Duodenal mucosa (tissue), 2 donors: ENCODE measurements at regions not wholly inside any gene's neighbourhood (a gene's known extent, or its start where the extent isn't known, plus 50 kb on each side); places are given as distances from the start of the nearest gene placed in this dataset.

Experiments
- H3K27ac ChIP-seq: one replicate; pipeline ENCODE4 v1.7.0; 2013; ENCODE audit warnings: low read depth, low read length
- H3K27me3 ChIP-seq, 2 donors: one replicate each; pipeline ENCODE4 v1.7.0; 2013; ENCODE audit warnings: low read length in 2 of 2, control low read depth in 1 of 2; ENCODE audit not compliant: insufficient read depth in 2 of 2, control insufficient read depth in 1 of 2
- H3K36me3 ChIP-seq, 2 donors: one replicate each; pipeline ENCODE4 v1.7.0; 2013; ENCODE audit warnings: low read length in 2 of 2, control low read depth in 1 of 2; ENCODE audit not compliant: insufficient read depth in 2 of 2, control insufficient read depth in 1 of 2
- H3K4me1 ChIP-seq, 2 donors: one replicate each; pipeline ENCODE4 v1.7.0; 2013; ENCODE audit warnings: low read length in 2 of 2, control low read depth in 1 of 2; ENCODE audit not compliant: insufficient read depth in 2 of 2, control insufficient read depth in 1 of 2
- H3K4me3 ChIP-seq, 2 donors: one replicate each; pipeline ENCODE4 v1.7.0; 2013; ENCODE audit warnings: low read length in 2 of 2, low read depth in 1 of 2
- H3K9ac ChIP-seq, 2 donors: one replicate each; pipeline ENCODE4 v1.7.0; 2013; ENCODE audit warnings: low read length in 2 of 2, low read depth in 1 of 2
- H3K9me3 ChIP-seq, 2 donors: one replicate each; pipeline ENCODE4 v1.7.0; 2013; ENCODE audit warnings: low read length in 2 of 2, control low read depth in 1 of 2; ENCODE audit not compliant: control insufficient read depth in 1 of 2

GRCh38 chr20:51306081-51306480 lies 236.4 kb downstream of the NFATC2 start:
- Histone ChIP-seq H3K9ac (no peak overlapping the region), H3K4me1 (peaks cover 9 to 13% of the 10 kb centered on the region in 2 donors), H3K4me3 (no peak overlapping the region), H3K27ac (no peak overlapping the region), H3K27me3 (no peaks in the 10 kb centered on the region), H3K36me3 (no peaks in the 10 kb centered on the region), H3K9me3 (peaks cover 0 to 2% of the 10 kb centered on the region in 2 donors)

DNA sequence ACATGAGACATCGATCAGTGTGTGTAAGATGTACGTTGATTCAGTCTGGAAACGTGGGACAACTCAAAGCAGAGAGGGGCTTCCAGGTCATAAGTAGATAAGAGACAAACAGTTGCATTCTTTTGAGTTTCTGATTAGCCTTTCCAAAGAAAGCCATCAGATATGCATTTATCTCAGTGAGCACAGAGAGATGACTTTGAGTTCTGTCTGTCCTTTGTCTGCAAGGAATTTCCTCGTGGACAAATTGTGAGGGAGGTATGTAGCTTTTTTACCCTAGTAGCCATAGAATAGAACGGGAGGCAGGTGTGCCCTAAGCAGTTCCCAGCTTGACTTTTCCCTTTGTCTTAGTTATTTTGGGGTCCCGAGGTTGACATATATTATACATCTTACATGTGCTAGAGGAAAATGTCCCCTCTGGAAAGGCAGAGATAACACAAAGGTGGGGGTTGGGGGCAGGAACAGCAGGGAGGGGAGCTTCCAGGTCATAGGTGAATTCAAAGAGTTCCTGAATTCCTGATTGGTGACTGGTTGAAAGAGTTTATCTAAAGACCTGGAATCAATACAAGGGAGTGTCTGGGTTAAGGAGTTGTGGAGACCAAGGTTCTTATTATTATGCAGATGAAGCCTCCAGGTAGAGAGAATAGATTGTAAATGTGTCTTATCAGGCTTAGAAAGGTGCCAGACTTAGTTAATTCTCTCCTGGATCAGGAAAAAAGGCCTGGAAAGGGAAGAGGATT lies 237.0 kb downstream of the NFATC2 start:
- Histone ChIP-seq H3K27me3 (no peaks in the 10 kb centered on the region), H3K4me3 (no peak overlapping the region), H3K4me1 (peaks cover 9 to 13% of the 10 kb centered on the region in 2 donors), H3K36me3 (no peaks in the 10 kb centered on the region), H3K27ac (no peak overlapping the region), H3K9ac (no peak overlapping the region), H3K9me3 (peaks cover 0 to 2% of the 10 kb centered on the region in 2 donors)

- H3K4me1 ChIP-seq = peaks cover 9 to 13% of the 10 kb centered on the region in 2 donors
- no peak overlapping the region for H3K27ac ChIP-seq
- no peak overlapping the region for H3K4me3 ChIP-seq
- H3K9ac ChIP-seq = no peak overlapping the region
- H3K9me3 ChIP-seq = peaks cover 2 to 5% of the 10 kb centered on the region in 2 donors
- H3K36me3 ChIP-seq = no peaks in the 10 kb centered on the region
- no peaks in the 10 kb centered on the region for H3K27me3 ChIP-seq
These were observed 238.5 kb downstream of the NFATC2 start for GRCh38 chr20:51303731-51304670.

- no peaks in the 10 kb centered on the region for H3K36me3 ChIP-seq
- peaks cover 2 to 3% of the 10 kb centered on the region in 2 donors for H3K4me1 ChIP-seq
- no peak overlapping the region for H3K9ac ChIP-seq
- H3K4me3 ChIP-seq = no peak overlapping the region
- no peak overlapping the region for H3K27ac ChIP-seq
- no peaks in the 10 kb centered on the region for H3K27me3 ChIP-seq
- H3K9me3 ChIP-seq = peaks cover 2 to 5% of the 10 kb centered on the region in 2 donors
These were observed 241.5 kb downstream of the NFATC2 start for GRCh38 chr20:51301026-51301425.

DNA sequence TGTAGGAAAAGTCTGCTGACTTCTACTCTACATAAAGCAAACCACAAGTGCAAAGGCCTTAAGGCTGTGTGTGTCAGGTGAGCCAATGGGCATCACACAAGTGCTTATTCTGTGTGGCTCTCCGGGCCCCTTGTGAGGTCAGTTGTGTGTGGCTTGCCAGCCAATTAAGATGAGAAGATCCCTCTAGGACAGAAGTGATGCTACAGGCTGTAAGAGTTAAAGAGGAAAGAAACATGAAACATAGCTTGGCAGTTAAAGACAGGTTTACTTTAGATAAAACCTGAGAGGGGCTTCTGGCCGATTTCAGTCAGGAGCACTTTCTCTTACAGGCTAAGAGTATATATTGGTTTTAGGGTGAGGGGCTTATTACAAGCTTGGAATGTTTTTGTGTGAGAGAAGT lies 242.4 kb downstream of the NFATC2 start:
- no peaks in the 10 kb centered on the region for H3K4me1 ChIP-seq
- no peaks in the 10 kb centered on the region for H3K36me3 ChIP-seq
- H3K4me3 ChIP-seq = no peak overlapping the region
- H3K27ac ChIP-seq = no peak overlapping the region
- peaks cover 2 to 5% of the 10 kb centered on the region in 2 donors for H3K9me3 ChIP-seq
- no peaks in the 10 kb centered on the region for H3K27me3 ChIP-seq
- H3K9ac ChIP-seq = no peak overlapping the region

DNA sequence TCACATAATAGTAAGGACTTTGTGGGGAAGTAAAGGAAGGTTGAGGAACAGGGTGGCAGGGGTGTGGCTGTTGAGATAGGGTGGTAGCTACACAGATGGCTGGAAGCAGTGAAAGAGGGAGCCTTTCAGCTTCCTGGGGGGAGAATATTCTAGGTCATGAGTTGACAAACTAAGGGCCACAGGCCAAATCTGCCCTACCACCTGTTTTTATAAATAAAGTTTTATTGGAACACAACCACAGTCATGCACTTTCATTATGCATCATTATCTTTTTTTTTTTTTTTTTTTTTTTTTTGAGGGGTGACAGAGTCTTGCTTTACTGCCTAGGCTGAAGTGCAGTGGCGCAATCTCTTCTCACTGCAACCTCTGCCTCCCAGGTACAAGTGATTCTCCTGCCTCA lies 243.1 kb downstream of the NFATC2 start:
- Histone ChIP-seq H3K36me3 (no peaks in the 10 kb centered on the region), H3K9me3 (peaks cover 2 to 5% of the 10 kb centered on the region in 2 donors), H3K27me3 (no peaks in the 10 kb centered on the region), H3K27ac (no peak overlapping the region), H3K4me1 (no peaks in the 10 kb centered on the region), H3K4me3 (no peak overlapping the region), H3K9ac (no peak overlapping the region)

- Histone ChIP-seq H3K4me3 (no peak overlapping the region), H3K4me1 (no peaks in the 10 kb centered on the region), H3K27me3 (no peaks in the 10 kb centered on the region), H3K9me3 (peaks cover 0 to 5% of the 10 kb centered on the region in 2 donors), H3K27ac (no peak overlapping the region), H3K36me3 (no peaks in the 10 kb centered on the region), H3K9ac (no peak overlapping the region)
These were observed 244.3 kb downstream of the NFATC2 start for GRCh38 chr20:51298141-51298749.

DNA sequence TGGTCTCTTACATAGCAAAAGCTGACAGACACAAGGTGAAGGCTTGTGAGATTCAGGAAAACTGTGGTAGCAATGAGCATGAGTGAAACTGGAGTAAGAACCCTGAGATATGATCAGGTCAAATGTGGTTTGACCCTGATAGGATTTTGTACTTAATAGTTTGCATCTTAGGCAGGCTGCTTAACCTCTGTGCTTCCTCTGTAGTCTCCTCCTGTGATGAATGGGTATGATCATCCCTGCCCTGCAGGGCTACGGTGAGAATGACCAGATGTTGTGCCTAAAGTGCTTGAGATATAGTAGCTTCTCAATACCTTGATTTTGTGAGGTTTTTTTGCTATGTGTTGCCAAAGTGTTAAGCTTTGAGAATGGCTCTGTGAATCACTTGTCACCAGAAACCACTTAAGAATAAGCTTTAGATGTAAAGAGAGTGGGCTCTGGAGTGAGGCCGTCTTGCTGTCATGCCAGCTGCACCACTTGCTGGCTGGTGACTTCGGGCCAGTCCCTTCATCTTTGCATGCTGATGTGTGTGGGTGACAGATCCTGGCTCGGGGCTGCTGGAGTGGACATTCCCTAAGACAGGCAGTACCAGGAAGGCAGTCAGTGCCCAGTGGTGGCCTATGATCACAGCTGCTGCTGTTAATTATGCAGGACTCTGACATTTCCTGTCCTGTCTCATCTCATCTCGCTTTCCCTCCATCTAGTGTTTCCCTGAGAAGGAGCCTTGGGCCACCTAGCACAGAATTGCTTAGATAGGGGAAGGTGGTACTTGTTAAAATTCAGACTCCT lies 254.7 kb downstream of the NFATC2 start:
- H3K9me3 ChIP-seq = no peaks in the 10 kb centered on the region
- H3K4me3 ChIP-seq = no peak overlapping the region
- no peaks in the 10 kb centered on the region for H3K36me3 ChIP-seq
- no peaks in the 10 kb centered on the region for H3K27me3 ChIP-seq
- H3K4me1 ChIP-seq = no peaks in the 10 kb centered on the region
- H3K9ac ChIP-seq = no peak overlapping the region
- no peak overlapping the region for H3K27ac ChIP-seq

- Histone ChIP-seq H3K9ac (no peak overlapping the region), H3K4me1 (no peaks in the 10 kb centered on the region), H3K27ac (no peak overlapping the region), H3K4me3 (no peak overlapping the region), H3K9me3 (no peaks in the 10 kb centered on the region), H3K36me3 (no peaks in the 10 kb centered on the region), H3K27me3 (no peaks in the 10 kb centered on the region)
These were observed 255.8 kb downstream of the NFATC2 start for GRCh38 chr20:51286758-51287157.
